SK-N-SH (cell line): ENCODE measurements at regions not wholly inside any gene's neighbourhood (a gene's known extent, or its start where the extent isn't known, plus 50 kb on each side); places are given as distances from the start of the nearest gene placed in this dataset.

ENCODE experiments used
- CTCF ChIA-PET: fragments of 300-600, 350-600 bp; formaldehyde crosslinking; extraction: SDS; loops from one replicate; lab custom pipeline; 2021; lab: Yijun Ruan, JAX
- POLR2A ChIA-PET: fragments of 350-600 bp; sonication (Branson Sonifier 250); formaldehyde crosslinking; extraction: SDS; loops from one replicate; lab custom pipeline; 2020; ENCODE audit warnings: antibody characterized with exemption, inconsistent platforms; lab: Yijun Ruan, JAX
- DNase-seq: peaks from one replicate; pipeline ENCODE4 v3.0.0; 2012
- H2AFZ ChIP-seq: fragments of 200-600 bp; sonication (generic); 2 replicates; pipeline ENCODE4 v1.8.1; 2016; ENCODE audit warnings: antibody characterized with exemption, mild to moderate bottlenecking, low read depth
- H3F3A ChIP-seq: fragments of 200-600 bp; sonication (generic); replicated peaks from 2 replicates; pipeline ENCODE3; 2016; ENCODE audit warnings: antibody characterized with exemption, mild to moderate bottlenecking; ENCODE audit not compliant: insufficient read depth
- H3K27ac ChIP-seq, 2 experiments: fragments of 200-500 bp in 1 of 2; fragments of 200-600 bp in 1 of 2; sonication (Bioruptor generic) in 1 of 2; sonication (generic), shearing (Covaris generic) in 1 of 2; 2 replicates each; pipeline versions ENCODE4 v1.5.1 to v1.6.1; 2014 to 2016; ENCODE audit warnings: low read depth in 2 of 2, inconsistent platforms in 1 of 2, low read length in 1 of 2, mild to moderate bottlenecking in 1 of 2, mixed read lengths in 1 of 2
- H3K27me3 ChIP-seq: fragments of 200-600 bp; sonication (generic), shearing (Covaris generic); 2 replicates; pipeline ENCODE4 v1.6.1; 2016; ENCODE audit warnings: mixed run types; ENCODE audit not compliant: insufficient read depth
- H3K36me3 ChIP-seq, 2 experiments: fragments of 200-500 bp in 1 of 2; fragments of 200-600 bp in 1 of 2; sonication (Bioruptor generic) in 1 of 2; sonication (generic) in 1 of 2; replicated peaks in 1 of 2; 2 replicates each; pipeline versions ENCODE3 to v1.5.1; 2014 to 2016; ENCODE audit warnings: low read length in 1 of 2, mild to moderate bottlenecking in 1 of 2; ENCODE audit not compliant: insufficient read depth in 2 of 2, control insufficient read depth in 1 of 2
- H3K4me1 ChIP-seq, 2 experiments: fragments of 200-500 bp in 1 of 2; fragments of 200-600 bp in 1 of 2; sonication (Bioruptor generic) in 1 of 2; sonication (generic), shearing (Covaris generic) in 1 of 2; 2 replicates each; pipeline versions ENCODE4 v1.5.1 to v1.6.1; 2014 to 2016; ENCODE audit warnings: low read depth in 1 of 2, low read length in 1 of 2, mixed run types in 1 of 2; ENCODE audit not compliant: insufficient read depth in 2 of 2, control insufficient read depth in 1 of 2
- H3K4me2 ChIP-seq: fragments of 200-600 bp; sonication (generic), shearing (Covaris generic); 2 replicates; pipeline ENCODE4 v1.6.1; 2017; ENCODE audit warnings: mixed run types
- H3K4me3 ChIP-seq, 2 experiments: fragments of 200-500 bp in 1 of 2; fragments of 200-600 bp in 1 of 2; sonication (Bioruptor generic) in 1 of 2; sonication (generic), shearing (Covaris generic) in 1 of 2; 2 replicates each; pipeline versions ENCODE4 v1.5.1 to v1.8.1; 2014 to 2016; ENCODE audit warnings: low read depth in 2 of 2, inconsistent platforms in 1 of 2, low read length in 1 of 2, mild to moderate bottlenecking in 1 of 2, mixed read lengths in 1 of 2, moderate library complexity in 1 of 2
- H3K79me2 ChIP-seq: fragments of 200-600 bp; sonication (generic); 2 replicates; pipeline ENCODE4 v1.8.1; 2017; ENCODE audit warnings: mild to moderate bottlenecking; ENCODE audit not compliant: insufficient read depth
- H3K9ac ChIP-seq: fragments of 200-600 bp; sonication (generic); 2 replicates; pipeline ENCODE4 v1.6.1; 2017; ENCODE audit warnings: mixed run types
- H3K9me2 ChIP-seq: fragments of 200-600 bp; sonication (generic); 2 replicates; pipeline ENCODE4 v1.6.1; 2017; ENCODE audit warnings: mixed run types
- H3K9me3 ChIP-seq: fragments of 200-600 bp; sonication (generic); 2 replicates; pipeline ENCODE4 v1.6.1; 2017; ENCODE audit warnings: mixed run types, mild to moderate bottlenecking, moderate library complexity
- H4K20me1 ChIP-seq: fragments of 200-600 bp; sonication (generic); 2 replicates; pipeline ENCODE4 v1.6.1; 2017; ENCODE audit warnings: mild to moderate bottlenecking, mixed run types; ENCODE audit not compliant: insufficient read depth
- ELF1 ChIP-seq: IDR thresholded peaks from 2 replicates; pipeline ENCODE4 v1.4.0; 2012
- FOXM1 ChIP-seq: IDR thresholded peaks from 2 replicates; pipeline ENCODE4 v1.4.0; 2012; ENCODE audit warnings: low read depth, mild to moderate bottlenecking
- MEF2A ChIP-seq: IDR thresholded peaks from 2 replicates; pipeline ENCODE4 v1.4.0; 2012; ENCODE audit warnings: low read depth, borderline replicate concordance
- MXI1 ChIP-seq: IDR thresholded peaks from 2 replicates; pipeline ENCODE4 v1.6.1; 2012; ENCODE audit warnings: mild to moderate bottlenecking, low read depth, low read length, improper control_type of control experiment
- NFIC ChIP-seq: IDR thresholded peaks from 2 replicates; pipeline ENCODE4 v1.4.0; 2012; ENCODE audit warnings: borderline replicate concordance
- POLR2AphosphoS5 ChIP-seq: IDR thresholded peaks from 2 replicates; pipeline ENCODE4 v1.6.1; 2012; ENCODE audit warnings: low read depth, low read length
- SIN3A ChIP-seq: IDR thresholded peaks from 2 replicates; pipeline ENCODE4 v1.6.1; 2012; ENCODE audit warnings: low read depth, mild to moderate bottlenecking, low read length, moderate library complexity, borderline replicate concordance
- TAF1 ChIP-seq: IDR thresholded peaks from 2 replicates; pipeline ENCODE4 v1.6.1; 2012; ENCODE audit warnings: low read depth, mild to moderate bottlenecking, low read length, moderate library complexity, borderline replicate concordance
- TEAD4 ChIP-seq: IDR thresholded peaks from 2 replicates; pipeline ENCODE4 v1.4.0; 2012; ENCODE audit warnings: mild to moderate bottlenecking, borderline replicate concordance; ENCODE audit not compliant: insufficient read depth
- WGBS: methylation state at CpG from one replicate; pipeline ENCODE4 v1.1.6; 2017; ENCODE audit warnings: low lambda C conversion rate; 5-methylcytosine and 5-hydroxymethylcytosine counted together
- TF ChIP-seq, protein P1 (sequence below): fragments of 200-600 bp; sonication (generic); IDR thresholded peaks from 2 replicates; pipeline ENCODE4 v1.6.1; 2017; ENCODE audit warnings: antibody characterized with exemption, mild to moderate bottlenecking, moderate library complexity
- TF ChIP-seq, protein P2 (sequence below): fragments of 150-350 bp; IDR thresholded peaks from 2 replicates; pipeline ENCODE4 v1.6.1; 2016; ENCODE audit warnings: mild to moderate bottlenecking, low read depth, low read length
- TF ChIP-seq, protein P3 (sequence below): IDR thresholded peaks from 2 replicates; pipeline ENCODE4 v1.4.0; 2012; ENCODE audit warnings: low read depth, borderline replicate concordance

DNA sequence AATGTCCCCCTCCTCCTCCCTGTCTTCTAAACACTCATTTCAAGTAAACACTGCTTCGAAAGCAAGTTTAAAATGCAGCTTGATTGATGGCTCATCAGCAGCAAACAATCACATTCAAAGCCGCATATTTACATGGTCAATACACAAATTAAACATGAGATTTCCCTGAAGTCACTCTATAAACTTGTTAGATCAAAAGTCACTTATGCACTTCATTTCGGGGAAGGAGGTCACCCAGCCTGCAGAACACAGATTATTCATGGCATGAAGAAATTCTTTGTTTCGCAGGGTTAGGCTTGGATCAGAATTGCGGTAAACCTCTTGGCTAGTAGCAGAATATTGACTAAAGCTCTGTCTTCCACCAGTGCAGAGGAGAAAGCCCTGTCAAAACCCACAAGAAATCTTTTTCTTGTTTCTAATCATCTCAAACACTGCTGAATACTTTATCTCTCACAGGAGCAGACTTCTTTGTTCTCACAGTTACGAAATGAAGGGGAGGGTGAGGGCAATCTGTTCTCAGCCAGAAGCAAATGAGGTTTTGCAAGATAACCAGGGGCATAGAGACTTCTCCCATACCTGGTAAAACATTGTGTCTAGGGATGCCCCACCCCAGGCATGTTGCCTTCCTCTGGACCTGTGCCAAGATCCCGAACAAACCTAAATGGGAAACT lies 133.3 kb upstream of the CHL1 start (continued):
- TF ChIP-seq, protein P1, sequence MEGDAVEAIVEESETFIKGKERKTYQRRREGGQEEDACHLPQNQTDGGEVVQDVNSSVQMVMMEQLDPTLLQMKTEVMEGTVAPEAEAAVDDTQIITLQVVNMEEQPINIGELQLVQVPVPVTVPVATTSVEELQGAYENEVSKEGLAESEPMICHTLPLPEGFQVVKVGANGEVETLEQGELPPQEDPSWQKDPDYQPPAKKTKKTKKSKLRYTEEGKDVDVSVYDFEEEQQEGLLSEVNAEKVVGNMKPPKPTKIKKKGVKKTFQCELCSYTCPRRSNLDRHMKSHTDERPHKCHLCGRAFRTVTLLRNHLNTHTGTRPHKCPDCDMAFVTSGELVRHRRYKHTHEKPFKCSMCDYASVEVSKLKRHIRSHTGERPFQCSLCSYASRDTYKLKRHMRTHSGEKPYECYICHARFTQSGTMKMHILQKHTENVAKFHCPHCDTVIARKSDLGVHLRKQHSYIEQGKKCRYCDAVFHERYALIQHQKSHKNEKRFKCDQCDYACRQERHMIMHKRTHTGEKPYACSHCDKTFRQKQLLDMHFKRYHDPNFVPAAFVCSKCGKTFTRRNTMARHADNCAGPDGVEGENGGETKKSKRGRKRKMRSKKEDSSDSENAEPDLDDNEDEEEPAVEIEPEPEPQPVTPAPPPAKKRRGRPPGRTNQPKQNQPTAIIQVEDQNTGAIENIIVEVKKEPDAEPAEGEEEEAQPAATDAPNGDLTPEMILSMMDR, result no peak
- TF ChIP-seq FOXM1 (no peak), POLR2AphosphoS5 (no peak), TEAD4 (no peak), MXI1 (no peak)

DNA sequence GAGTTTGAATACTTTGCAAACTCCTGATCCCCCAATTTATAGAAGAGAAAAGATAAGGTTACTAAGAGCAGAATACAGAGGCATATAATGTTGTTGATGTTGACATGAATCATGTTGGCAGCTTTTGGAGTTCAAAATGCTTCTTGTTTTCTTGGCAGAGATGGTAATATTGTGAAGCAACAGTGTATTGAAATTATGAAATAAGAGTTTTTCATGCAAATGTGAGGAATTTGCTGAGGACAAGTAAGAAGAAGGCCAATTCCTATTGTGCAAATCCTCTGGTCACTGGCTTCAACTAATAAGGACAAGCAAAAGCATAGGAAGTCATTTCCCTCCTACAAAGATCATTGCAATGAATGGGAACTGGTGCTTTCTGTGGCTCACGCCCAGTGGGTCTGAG lies 126.9 kb upstream of the CHL1 start:
- no peak overlapping the region for H2AFZ ChIP-seq
- H4K20me1 ChIP-seq, result no peaks in the 10 kb centered on the region
- H3K4me2 ChIP-seq, result no peak overlapping the region
- no peak for DNase-seq
- no peak overlapping the region for H3K9ac ChIP-seq
- no peaks in the 10 kb centered on the region for H3F3A ChIP-seq
- TF ChIP-seq TAF1 (no peak), MEF2A (no peak), ELF1 (no peak), SIN3A (no peak), NFIC (no peak)
- TF ChIP-seq, protein P2, sequence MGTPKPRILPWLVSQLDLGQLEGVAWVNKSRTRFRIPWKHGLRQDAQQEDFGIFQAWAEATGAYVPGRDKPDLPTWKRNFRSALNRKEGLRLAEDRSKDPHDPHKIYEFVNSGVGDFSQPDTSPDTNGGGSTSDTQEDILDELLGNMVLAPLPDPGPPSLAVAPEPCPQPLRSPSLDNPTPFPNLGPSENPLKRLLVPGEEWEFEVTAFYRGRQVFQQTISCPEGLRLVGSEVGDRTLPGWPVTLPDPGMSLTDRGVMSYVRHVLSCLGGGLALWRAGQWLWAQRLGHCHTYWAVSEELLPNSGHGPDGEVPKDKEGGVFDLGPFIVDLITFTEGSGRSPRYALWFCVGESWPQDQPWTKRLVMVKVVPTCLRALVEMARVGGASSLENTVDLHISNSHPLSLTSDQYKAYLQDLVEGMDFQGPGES, result no peak
- TF ChIP-seq, protein P3, sequence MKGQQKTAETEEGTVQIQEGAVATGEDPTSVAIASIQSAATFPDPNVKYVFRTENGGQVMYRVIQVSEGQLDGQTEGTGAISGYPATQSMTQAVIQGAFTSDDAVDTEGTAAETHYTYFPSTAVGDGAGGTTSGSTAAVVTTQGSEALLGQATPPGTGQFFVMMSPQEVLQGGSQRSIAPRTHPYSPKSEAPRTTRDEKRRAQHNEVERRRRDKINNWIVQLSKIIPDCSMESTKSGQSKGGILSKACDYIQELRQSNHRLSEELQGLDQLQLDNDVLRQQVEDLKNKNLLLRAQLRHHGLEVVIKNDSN, result no peak
- H3K9me3 ChIP-seq, result no peaks in the 10 kb centered on the region
- CTCF ChIA-PET, result interaction anchor here (1.0 kb wide), 1 partner anchor 27 kb away, joined by 3 read pairs; no protein-coding TSS in a partner anchor
- H3K4me3 ChIP-seq, result no peak overlapping the region
- POLR2A ChIA-PET, result no interaction called here
- WGBS, result 6% methylated on average over 1 of the region's 1 CpG
- H3K27me3 ChIP-seq, result no peaks in the 10 kb centered on the region
- H3K36me3 ChIP-seq, result no peaks in the 10 kb centered on the region
- H3K27ac ChIP-seq, result no peak overlapping the region
- H3K4me1 ChIP-seq, result no peaks in the 10 kb centered on the region
- H3K9me2 ChIP-seq, result no peaks in the 10 kb centered on the region
- no peaks in the 10 kb centered on the region for H3K79me2 ChIP-seq
